Effector memory CD8-positive, alpha-beta T cell (primary cell): ENCODE measurements at regions not wholly inside any gene's neighbourhood (a gene's known extent, or its start where the extent isn't known, plus 50 kb on each side); places are given as distances from the start of the nearest gene placed in this dataset.

Source experiments
- ATAC-seq: fragments of 150-1000 bp; cut with Tn5 transposase; replicated peaks from 2 replicates; pipeline ENCODE4 v1.10.0; 2021; ENCODE audit warnings: mild to moderate bottlenecking, moderate library complexity
- DNase-seq, 3 experiments: peaks; one replicate each; pipeline ENCODE4 v3.0.0; 2021
- H3K27ac Mint-ChIP-seq, 2 donors: one replicate each; pipeline ENCODE4 v1.8.0; 2022; ENCODE audit warnings: mild to moderate bottlenecking in 2 of 2, mixed read lengths in 2 of 2, moderate library complexity in 2 of 2
- H3K27me3 Mint-ChIP-seq, 2 donors: one replicate each; pipeline ENCODE4 v1.8.0; 2022; ENCODE audit warnings: mixed read lengths in 2 of 2
- H3K36me3 Mint-ChIP-seq: one replicate; pipeline ENCODE4 v1.8.0; 2022; ENCODE audit warnings: mild to moderate bottlenecking, moderate library complexity, mixed read lengths; ENCODE audit not compliant: insufficient read depth
- H3K4me1 Mint-ChIP-seq, 2 donors: one replicate each; pipeline ENCODE4 v1.8.0; 2022; ENCODE audit warnings: low read depth in 2 of 2, mixed read lengths in 2 of 2
- H3K4me3 Mint-ChIP-seq, 2 donors: one replicate each; pipeline ENCODE4 v1.8.0; 2022; ENCODE audit warnings: mild to moderate bottlenecking in 2 of 2, mixed read lengths in 2 of 2, moderate library complexity in 2 of 2
- H3K9me3 Mint-ChIP-seq, 2 donors: one replicate each; pipeline ENCODE4 v1.8.0; 2022; ENCODE audit warnings: mixed read lengths in 2 of 2

DNA sequence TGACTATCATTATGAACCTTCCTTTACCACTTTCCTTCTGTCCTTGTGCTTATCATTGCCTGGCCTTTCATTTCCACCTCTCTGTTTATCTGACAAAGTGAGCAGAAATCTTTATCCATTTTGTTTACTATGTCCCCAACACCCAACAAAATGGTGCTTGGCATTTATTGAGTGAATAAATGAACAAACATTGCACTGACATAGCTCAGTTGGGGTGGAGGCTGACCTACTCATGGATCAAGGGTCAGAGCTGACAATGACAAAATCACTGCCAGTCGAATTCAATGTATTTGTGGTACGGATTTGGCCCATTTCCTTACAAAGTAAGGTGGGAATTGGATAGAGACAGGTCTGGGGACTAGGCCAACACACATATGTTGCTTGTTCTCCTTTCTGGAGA, 257.4 kb upstream of the PLXNA2 start:
- H3K4me3 Mint-ChIP-seq: no peak overlapping the region
- ATAC-seq (no peak), DNase-seq (no peak)
- peaks cover 0 to 2% of the 10 kb centered on the region in 2 donors for H3K9me3 Mint-ChIP-seq
- H3K4me1 Mint-ChIP-seq: no peaks in the 10 kb centered on the region
- H3K27ac Mint-ChIP-seq: no peak overlapping the region
- peaks cover 29 to 32% of the 10 kb centered on the region in 2 donors for H3K27me3 Mint-ChIP-seq
- no peaks in the 10 kb centered on the region for H3K36me3 Mint-ChIP-seq

DNA sequence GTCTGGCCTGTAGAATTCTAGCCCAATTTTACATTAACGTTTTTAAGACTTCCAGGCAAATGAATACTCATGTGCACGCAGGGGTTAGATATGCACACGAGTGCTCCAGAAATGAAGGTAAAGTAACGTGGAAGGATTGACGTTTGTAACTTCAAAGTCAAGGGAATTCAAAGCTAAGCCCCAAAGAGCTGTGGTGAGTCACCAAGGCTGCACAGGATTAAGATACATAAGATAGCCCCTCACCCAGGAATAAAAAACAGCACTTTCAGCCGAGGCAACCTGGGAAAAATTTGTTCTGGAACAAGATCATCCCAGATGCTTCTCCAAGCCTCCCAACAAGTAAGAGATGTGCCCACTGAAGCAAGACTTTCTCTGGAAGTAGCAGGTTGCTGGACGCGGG, 259.6 kb upstream of the PLXNA2 start:
- peaks cover 0 to 2% of the 10 kb centered on the region in 2 donors for H3K9me3 Mint-ChIP-seq
- H3K36me3 Mint-ChIP-seq: no peaks in the 10 kb centered on the region
- H3K27me3 Mint-ChIP-seq: peaks cover 20 to 21% of the 10 kb centered on the region in 2 donors
- H3K4me1 Mint-ChIP-seq: no peaks in the 10 kb centered on the region
- H3K27ac Mint-ChIP-seq: no peak overlapping the region
- ATAC-seq (no peak), DNase-seq (no peak)
- no peak overlapping the region for H3K4me3 Mint-ChIP-seq

DNA sequence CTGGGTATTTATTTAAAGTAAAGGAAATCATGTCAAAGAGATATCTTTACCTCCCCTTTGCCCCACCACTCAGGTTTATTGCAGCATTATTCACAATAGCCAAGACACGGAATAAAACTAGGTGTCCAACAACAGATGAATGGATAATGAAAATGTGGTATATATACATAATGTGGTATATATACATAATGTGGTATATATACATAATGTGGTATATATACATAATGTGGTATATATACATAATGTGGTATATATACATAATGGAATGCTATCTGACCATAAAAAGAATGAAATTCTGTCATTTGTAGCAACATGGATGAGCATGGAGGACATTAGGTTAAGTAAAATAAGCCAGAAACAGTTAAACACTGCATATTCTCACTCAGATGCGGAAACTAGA, 262.6 kb upstream of the PLXNA2 start:
- no peaks in the 10 kb centered on the region for H3K27me3 Mint-ChIP-seq
- H3K4me1 Mint-ChIP-seq: no peaks in the 10 kb centered on the region
- no peak overlapping the region for H3K4me3 Mint-ChIP-seq
- ATAC-seq: no peak
- no peak for DNase-seq
- no peak overlapping the region for H3K27ac Mint-ChIP-seq
- H3K9me3 Mint-ChIP-seq: peaks cover 0 to 2% of the 10 kb centered on the region in 2 donors
- H3K36me3 Mint-ChIP-seq: no peaks in the 10 kb centered on the region

DNA sequence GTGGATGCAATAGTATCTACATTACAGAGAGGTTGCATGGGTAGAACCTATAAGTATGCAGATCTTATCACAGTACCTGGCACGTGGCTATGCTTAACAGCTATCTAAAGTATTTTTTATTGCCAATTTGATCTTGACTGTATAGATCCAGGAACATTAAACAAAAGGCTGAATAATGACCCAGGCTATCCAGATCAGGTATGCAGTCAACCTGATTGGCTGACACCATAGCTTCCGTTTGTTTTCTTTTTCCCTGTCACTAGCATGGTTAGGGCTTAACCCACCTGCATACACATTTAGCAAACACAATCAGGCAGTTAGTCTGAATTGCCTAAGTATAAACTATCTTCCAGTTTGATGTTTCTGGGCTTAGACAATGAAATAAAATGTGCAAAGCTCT, 264.9 kb upstream of the PLXNA2 start:
- ATAC-seq: no peak
- no peak for DNase-seq
- no peak overlapping the region for H3K4me3 Mint-ChIP-seq
- H3K27me3 Mint-ChIP-seq: no peaks in the 10 kb centered on the region
- no peak overlapping the region for H3K27ac Mint-ChIP-seq
- H3K9me3 Mint-ChIP-seq: peaks cover 0 to 2% of the 10 kb centered on the region in 2 donors
- no peaks in the 10 kb centered on the region for H3K4me1 Mint-ChIP-seq
- H3K36me3 Mint-ChIP-seq: no peaks in the 10 kb centered on the region

DNA sequence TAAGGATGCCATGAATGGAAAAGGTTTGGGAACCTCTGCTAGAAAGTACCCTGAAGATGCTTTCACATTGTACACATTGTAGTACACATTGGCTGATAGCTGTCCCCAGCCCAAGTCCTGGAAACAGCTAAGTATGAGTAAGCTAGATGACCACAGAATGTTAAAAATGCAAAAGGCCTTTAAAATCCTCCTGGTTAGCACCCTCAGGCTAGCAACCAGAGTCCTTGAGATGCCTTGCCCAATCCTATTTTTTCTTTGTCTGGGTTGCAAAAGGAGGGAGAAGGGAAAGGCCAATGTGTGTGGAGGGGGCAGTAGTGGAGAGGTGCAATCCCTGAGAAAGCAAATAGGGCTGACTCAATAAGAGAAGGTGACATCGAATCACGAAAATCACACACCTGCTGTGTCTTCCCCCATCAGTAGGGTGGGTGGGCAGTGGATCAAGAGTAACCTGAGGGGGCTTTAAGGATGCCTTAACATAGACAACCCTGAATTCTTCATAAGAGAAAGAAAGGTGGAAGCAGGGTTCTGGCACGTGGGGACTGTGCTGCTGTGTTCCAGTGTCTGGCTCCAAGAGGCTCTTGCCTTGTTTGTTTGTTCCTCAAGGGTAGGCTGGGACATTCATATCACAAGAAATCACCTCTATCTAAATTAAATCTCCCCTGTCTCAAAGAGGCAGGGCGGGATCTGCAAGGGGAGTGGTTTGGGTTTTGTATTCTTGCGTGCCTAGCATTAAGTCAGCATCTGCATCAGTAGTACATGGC, 266.2 kb upstream of the PLXNA2 start:
- Mint-ChIP-seq H3K27me3 (no peaks in the 10 kb centered on the region), H3K4me1 (no peaks in the 10 kb centered on the region), H3K9me3 (no peaks in the 10 kb centered on the region), H3K36me3 (no peaks in the 10 kb centered on the region), H3K4me3 (no peak overlapping the region), H3K27ac (no peak overlapping the region)
- no peak for ATAC-seq
- no peak for DNase-seq

DNA sequence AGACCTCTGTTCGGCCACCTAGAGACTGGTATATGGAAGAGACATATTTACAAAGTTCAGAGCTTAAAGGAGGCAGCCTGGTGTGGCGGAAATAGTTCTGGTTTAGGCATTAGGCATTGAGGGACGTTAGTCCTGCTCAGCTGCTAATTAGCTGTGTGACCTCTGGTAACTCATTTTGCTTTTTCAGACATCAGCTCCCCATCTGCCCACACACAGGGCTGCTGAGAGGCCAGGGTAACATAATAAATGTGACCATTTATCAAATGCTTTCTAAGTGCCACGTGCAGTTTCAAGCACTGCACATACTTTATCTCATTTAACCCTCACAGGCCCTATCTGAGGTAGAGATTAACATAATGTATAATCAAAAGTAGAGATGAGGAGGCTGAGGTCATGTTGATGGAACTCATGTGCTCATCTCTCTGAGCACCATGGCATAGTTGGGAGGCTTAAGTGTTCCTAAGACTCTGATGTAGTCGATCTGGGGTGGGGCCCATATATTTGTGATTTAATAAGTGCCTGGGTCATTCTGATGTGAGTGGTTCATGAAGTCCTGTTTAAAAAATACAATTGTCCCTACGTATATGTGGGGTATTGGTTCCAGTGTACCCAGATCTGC, 267.2 kb upstream of the PLXNA2 start:
- Mint-ChIP-seq H3K4me1 (no peaks in the 10 kb centered on the region), H3K27ac (no peak overlapping the region), H3K27me3 (no peaks in the 10 kb centered on the region), H3K36me3 (no peaks in the 10 kb centered on the region), H3K9me3 (no peaks in the 10 kb centered on the region), H3K4me3 (no peak overlapping the region)
- DNase-seq (no peak), ATAC-seq (no peak)

DNA sequence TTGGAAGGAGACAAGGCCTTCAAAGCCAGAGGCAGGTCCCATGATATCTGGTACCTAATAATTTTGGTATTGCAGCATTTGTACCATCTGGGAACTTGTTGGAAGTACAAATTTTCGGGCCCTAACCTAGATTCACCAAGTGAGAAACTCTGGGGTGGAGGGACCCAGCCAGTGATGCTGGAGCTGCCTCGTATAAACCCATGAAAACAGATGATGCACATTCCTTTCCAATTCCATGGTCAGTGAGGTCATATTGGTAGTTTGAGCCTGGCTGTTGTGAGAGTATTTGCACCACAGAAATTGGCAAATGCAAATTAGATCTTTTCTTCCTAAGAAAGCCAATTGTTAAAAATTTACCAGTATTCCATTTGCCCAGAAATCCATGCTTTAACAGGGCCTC, 269.6 kb upstream of the PLXNA2 start:
- Mint-ChIP-seq H3K4me1 (no peaks in the 10 kb centered on the region), H3K27me3 (no peaks in the 10 kb centered on the region), H3K4me3 (no peak overlapping the region), H3K9me3 (no peaks in the 10 kb centered on the region), H3K27ac (no peak overlapping the region), H3K36me3 (peaks cover 2% of the 10 kb centered on the region)
- DNase-seq (no peak), ATAC-seq (no peak)

DNA sequence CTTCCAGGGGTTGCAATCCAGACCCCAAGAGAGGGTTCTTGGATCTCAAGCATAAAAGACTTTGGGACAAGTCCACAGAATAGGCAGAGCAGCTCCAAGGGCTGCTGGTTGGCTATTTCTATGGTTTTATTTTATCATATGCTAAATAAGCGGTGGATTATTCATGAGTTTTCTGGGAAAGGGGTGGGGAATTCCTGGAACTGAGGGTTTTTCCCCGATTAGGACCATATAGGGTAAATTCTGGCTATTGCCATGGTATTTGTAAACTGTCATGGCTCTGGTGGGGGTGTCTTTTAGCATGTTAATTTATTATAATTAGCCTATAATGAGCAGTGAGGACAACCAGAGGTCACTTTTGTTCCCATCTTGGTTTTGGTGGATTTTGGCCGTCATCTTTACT, 270.9 kb upstream of the PLXNA2 start:
- DNase-seq: no peak
- no peaks in the 10 kb centered on the region for H3K27me3 Mint-ChIP-seq
- no peak overlapping the region for H3K27ac Mint-ChIP-seq
- no peaks in the 10 kb centered on the region for H3K9me3 Mint-ChIP-seq
- H3K4me3 Mint-ChIP-seq: no peak overlapping the region
- H3K36me3 Mint-ChIP-seq: peaks cover 2% of the 10 kb centered on the region
- no peaks in the 10 kb centered on the region for H3K4me1 Mint-ChIP-seq
- ATAC-seq: no peak

DNA sequence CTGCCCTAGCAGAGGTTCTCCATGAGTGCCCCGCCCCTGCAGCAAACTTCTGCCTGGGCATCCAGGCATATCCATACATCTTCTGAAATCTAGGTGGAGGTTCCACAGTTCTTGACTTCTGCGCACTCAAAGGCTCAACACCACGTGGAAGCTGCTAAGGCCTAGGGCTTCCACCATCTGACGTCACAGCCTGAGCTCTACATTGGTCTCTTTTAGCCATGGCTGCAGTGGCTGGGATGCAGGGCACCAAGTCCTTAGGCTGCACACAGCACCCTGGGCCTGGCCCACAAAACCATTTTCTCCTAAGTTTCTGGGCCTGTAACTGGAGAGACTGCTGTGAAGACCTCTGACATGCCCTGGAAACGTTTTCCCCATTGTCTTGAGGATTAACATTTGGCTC, 272.6 kb upstream of the PLXNA2 start:
- Mint-ChIP-seq H3K27me3 (no peaks in the 10 kb centered on the region), H3K4me3 (no peak overlapping the region), H3K27ac (no peak overlapping the region), H3K9me3 (no peaks in the 10 kb centered on the region), H3K36me3 (peaks cover 2% of the 10 kb centered on the region), H3K4me1 (no peaks in the 10 kb centered on the region)
- ATAC-seq (no peak), DNase-seq (no peak)

DNA sequence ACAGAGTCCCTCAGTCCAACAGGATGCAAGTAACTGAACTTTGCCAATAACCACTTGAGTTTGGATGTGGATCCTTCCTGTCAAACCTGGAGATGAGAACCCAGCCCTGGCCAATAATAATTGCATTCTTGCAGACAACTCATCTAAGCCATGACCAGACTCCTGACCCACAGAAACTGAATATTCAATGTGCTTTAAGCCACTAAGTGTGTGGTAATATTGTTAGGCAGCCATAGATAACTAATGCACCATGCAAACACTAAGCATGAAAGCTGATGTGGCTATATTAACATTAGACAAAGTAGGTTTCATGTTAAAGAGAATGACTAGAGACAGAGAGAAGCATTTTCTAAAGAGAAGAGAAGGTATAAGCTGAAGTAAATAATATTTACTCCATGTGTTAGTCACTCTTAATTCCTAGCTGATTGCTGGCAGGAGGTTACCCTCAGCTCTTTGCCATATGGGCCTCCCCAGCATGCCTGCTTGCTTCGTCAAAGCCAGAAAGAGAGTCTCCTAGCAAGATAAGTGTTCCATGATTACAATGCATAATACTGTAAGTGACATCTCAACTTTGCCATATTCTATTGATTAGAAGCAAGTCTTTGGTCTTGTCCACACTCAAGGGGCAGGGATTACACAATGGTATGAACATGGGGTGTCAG, 276.4 kb upstream of the PLXNA2 start:
- Mint-ChIP-seq H3K27ac (no peak overlapping the region), H3K9me3 (no peaks in the 10 kb centered on the region), H3K4me1 (no peaks in the 10 kb centered on the region), H3K36me3 (peaks cover 2% of the 10 kb centered on the region), H3K4me3 (no peak overlapping the region), H3K27me3 (no peaks in the 10 kb centered on the region)
- ATAC-seq (no peak), DNase-seq (no peak)

DNA sequence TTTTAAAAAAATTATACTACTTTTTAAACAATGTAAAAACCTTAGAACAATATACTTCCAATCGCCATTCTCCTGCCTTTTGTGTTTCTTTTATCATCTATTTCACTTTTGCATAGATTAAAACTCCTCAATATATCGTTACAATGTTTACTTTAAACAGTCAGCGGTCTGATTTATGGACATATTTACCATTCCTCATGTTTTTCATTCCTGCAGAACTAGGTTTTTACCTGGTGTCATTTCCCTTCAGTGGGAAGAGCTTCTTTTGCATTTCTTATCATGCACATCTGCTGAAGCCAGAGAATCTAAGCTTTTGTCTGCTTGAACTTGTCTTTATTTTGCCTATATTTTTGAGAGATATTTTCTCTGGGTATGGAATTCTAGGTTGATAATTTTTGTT, 277.4 kb upstream of the PLXNA2 start:
- Mint-ChIP-seq H3K4me1 (no peaks in the 10 kb centered on the region), H3K36me3 (peaks cover under 1% of the 10 kb centered on the region)
- ATAC-seq: no peak

DNA sequence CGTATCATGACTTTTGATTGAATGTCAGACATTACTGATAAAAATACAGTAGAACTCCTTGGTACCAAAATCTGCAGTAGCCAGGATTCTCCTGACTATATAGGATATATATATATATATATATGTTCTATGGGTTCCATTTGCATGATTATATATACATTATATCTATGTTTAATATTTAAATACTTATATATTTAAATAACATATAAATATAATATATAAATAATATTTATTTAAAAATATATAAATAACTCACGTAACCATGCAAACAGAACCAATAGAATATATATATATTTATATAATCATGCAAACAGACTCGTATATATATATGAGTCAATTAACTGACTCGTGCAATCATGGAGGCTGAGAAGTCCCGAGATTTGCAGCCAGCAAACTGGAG, 278.8 kb upstream of the PLXNA2 start:
- no peak for DNase-seq
- Mint-ChIP-seq H3K9me3 (no peaks in the 10 kb centered on the region), H3K4me1 (no peaks in the 10 kb centered on the region), H3K36me3 (no peaks in the 10 kb centered on the region), H3K4me3 (no peak overlapping the region), H3K27me3 (no peaks in the 10 kb centered on the region), H3K27ac (no peak overlapping the region)
- ATAC-seq: no peak

More for the DNA sequence above, 277.4 kb upstream of the PLXNA2 start:
- no peak for DNase-seq
- Mint-ChIP-seq H3K27me3 (no peaks in the 10 kb centered on the region), H3K4me3 (no peak overlapping the region), H3K9me3 (no peaks in the 10 kb centered on the region), H3K27ac (no peak overlapping the region)

DNA sequence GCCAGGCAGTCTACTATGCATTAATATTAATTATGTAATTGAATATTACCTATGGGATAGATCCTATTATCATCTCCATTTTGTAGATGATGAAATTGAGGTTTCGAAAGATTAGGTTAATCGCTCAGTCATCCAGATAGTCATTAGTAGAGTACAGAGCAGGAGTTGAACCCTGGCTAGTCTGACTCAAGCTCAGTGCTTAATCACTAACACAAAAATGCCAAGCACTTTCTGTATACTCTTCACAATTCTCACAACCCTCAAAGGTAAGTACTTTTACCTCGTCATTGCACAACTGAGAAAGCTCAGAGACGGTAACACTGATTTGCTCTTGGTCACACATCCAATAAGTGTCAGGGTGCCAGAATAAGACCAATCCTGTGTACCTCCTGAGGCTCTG, 280.2 kb upstream of the PLXNA2 start:
- no peak for ATAC-seq
- H3K27ac Mint-ChIP-seq: no peak overlapping the region

DNA sequence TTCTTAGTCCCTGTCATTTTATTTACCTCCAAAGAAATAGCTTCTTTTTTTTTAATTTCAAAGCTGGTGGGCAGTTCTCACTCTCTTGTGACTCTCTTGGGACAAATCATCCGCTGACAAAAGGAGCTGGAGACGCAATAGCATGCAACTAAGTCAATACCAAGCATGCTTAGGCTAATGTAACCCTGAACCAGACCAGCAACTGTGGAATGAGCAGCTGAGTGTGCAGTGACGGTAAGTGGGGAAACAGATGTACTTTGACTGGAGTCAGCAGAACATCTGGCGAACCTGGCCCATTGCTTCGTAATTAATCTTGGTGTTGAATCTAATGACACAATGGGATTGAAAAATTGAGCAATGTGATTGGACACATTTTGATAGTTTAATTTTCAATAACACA, 280.7 kb upstream of the PLXNA2 start:
- no peak overlapping the region for H3K27ac Mint-ChIP-seq
- H3K36me3 Mint-ChIP-seq: no peaks in the 10 kb centered on the region
- ATAC-seq (no peak), DNase-seq (no peak)
- H3K4me3 Mint-ChIP-seq: no peak overlapping the region
- no peaks in the 10 kb centered on the region for H3K27me3 Mint-ChIP-seq
- no peaks in the 10 kb centered on the region for H3K4me1 Mint-ChIP-seq
- no peaks in the 10 kb centered on the region for H3K9me3 Mint-ChIP-seq

More for the DNA sequence above, 280.2 kb upstream of the PLXNA2 start:
- H3K27me3 Mint-ChIP-seq: no peaks in the 10 kb centered on the region
- no peak for DNase-seq
- no peak overlapping the region for H3K4me3 Mint-ChIP-seq
- no peaks in the 10 kb centered on the region for H3K9me3 Mint-ChIP-seq
- no peaks in the 10 kb centered on the region for H3K4me1 Mint-ChIP-seq
- no peaks in the 10 kb centered on the region for H3K36me3 Mint-ChIP-seq
